GM12878 (cell line): ENCODE measurements at regions not wholly inside any gene's neighbourhood (a gene's known extent, or its start where the extent isn't known, plus 50 kb on each side); places are given as distances from the start of the nearest gene placed in this dataset.

ENCODE experiments used
- ATAC-seq: fragments of 200-7000 bp; cut with Tn5 transposase; 3 replicates; pipeline ENCODE4 v1.9.1; 2020; ENCODE audit warnings: mild to moderate bottlenecking, moderate library complexity
- BruUV-seq: library from RNA; stranded (reverse); fragments of 400-500 nt; replicated peaks from 2 replicates; lab custom pipeline; 2021; lab: Mats Ljungman, UMichigan
- CTCF ChIA-PET: fragments of 300-600 bp; sonication (Branson Sonifier 250); formaldehyde crosslinking; extraction: SDS; loops from one replicate; lab custom pipeline; 2021; ENCODE audit warnings: inconsistent platforms; lab: Yijun Ruan, JAX
- POLR2A ChIA-PET: fragments of 350-600 bp; formaldehyde crosslinking; extraction: SDS; loops from one replicate; lab custom pipeline; 2021; ENCODE audit warnings: inconsistent platforms; lab: Charles Lee
- RAD21 ChIA-PET: fragments of 300-600 bp; sonication (Branson Sonifier 250); formaldehyde crosslinking; loops from one replicate; lab custom pipeline; 2023; ENCODE audit warnings: antibody characterized with exemption; ENCODE audit not compliant: unreplicated experiment; lab: Charles Lee
- SMC1A ChIA-PET: fragments of 300-600 bp; sonication (Branson Sonifier 250); formaldehyde crosslinking; loops from one replicate; lab custom pipeline; 2023; ENCODE audit not compliant: unreplicated experiment, uncharacterized antibody; lab: Charles Lee
- DNase-seq: peaks from one replicate; pipeline ENCODE4 v3.0.0-alpha.2; 2011; ENCODE audit warnings: low read depth, low spot score
- FAIRE-seq: peaks from 3 replicates; lab custom pipeline; 2011; peaks lifted over from hg19 to GRCh38; lab: Jason Lieb, UNC
- H2AFZ ChIP-seq: 2 replicates; pipeline ENCODE4 v1.6.0; 2011; ENCODE audit warnings: low read depth, low read length, control low read depth; ENCODE audit not compliant: control insufficient read depth
- H3K27ac ChIP-seq: 2 replicates; pipeline ENCODE4 v1.5.1; 2011; ENCODE audit warnings: control low read depth; ENCODE audit not compliant: control insufficient read depth, insufficient read depth
- H3K27me3 ChIP-seq, 2 experiments: replicated peaks in 1 of 2; 2 replicates each; pipeline versions ENCODE4 v1.6.0 to v1.6.1; 2011; ENCODE audit warnings: low read length in 1 of 2; ENCODE audit not compliant: control insufficient read depth in 2 of 2, insufficient read depth in 2 of 2
- H3K36me3 ChIP-seq, 2 experiments: 2 replicates each; pipeline ENCODE4 v1.5.1; 2011; ENCODE audit warnings: low read length in 1 of 2; ENCODE audit not compliant: control insufficient read depth in 2 of 2, insufficient read depth in 2 of 2
- H3K4me1 ChIP-seq: 2 replicates; pipeline ENCODE4 v1.6.1; 2011; ENCODE audit warnings: mild to moderate bottlenecking, low read length, moderate library complexity, mixed read lengths; ENCODE audit not compliant: control insufficient read depth, insufficient read depth
- H3K4me2 ChIP-seq: 2 replicates; pipeline ENCODE4 v1.6.0; 2011; ENCODE audit warnings: control low read depth; ENCODE audit not compliant: control insufficient read depth, insufficient read depth
- H3K4me3 ChIP-seq: fragments of 200-600 bp; sonication (generic); 2 replicates; pipeline ENCODE4 v1.5.1; 2016
- H3K79me2 ChIP-seq: 2 replicates; pipeline ENCODE4 v1.6.0; 2011; ENCODE audit warnings: low read length; ENCODE audit not compliant: control insufficient read depth, insufficient read depth
- H3K9ac ChIP-seq: 2 replicates; pipeline ENCODE4 v1.8.0; 2011; ENCODE audit warnings: low read length, control low read depth, mixed read lengths; ENCODE audit not compliant: control insufficient read depth, insufficient read depth
- H3K9me3 ChIP-seq: replicated peaks from 3 replicates; pipeline ENCODE4 v1.5.1; 2011; ENCODE audit warnings: mild to moderate bottlenecking, low read length; ENCODE audit not compliant: control insufficient read depth, insufficient read depth
- H4K20me1 ChIP-seq: 2 replicates; pipeline ENCODE4 v1.6.0; 2011; ENCODE audit not compliant: control insufficient read depth, insufficient read depth
- BACH1 ChIP-seq: fragments of 450-650 bp; IDR thresholded peaks from 2 replicates; pipeline ENCODE4 v1.6.1; 2017; ENCODE audit warnings: mild to moderate bottlenecking, borderline replicate concordance
- BRCA1 ChIP-seq: IDR thresholded peaks from 2 replicates; pipeline ENCODE4 v1.6.1; 2011; ENCODE audit warnings: low read depth, low read length, improper control_type of control experiment
- CBFB ChIP-seq: IDR thresholded peaks from 2 replicates; pipeline ENCODE4 v1.6.1; 2016; ENCODE audit warnings: antibody characterized with exemption, low read depth
- EED ChIP-seq: sonication (generic); IDR thresholded peaks from 2 replicates; pipeline ENCODE4 v1.6.1; 2016; ENCODE audit warnings: antibody characterized with exemption, low read depth
- FOXK2 ChIP-seq: fragments of 450-650 bp; IDR thresholded peaks from 2 replicates; pipeline ENCODE4 v1.6.1; 2017; ENCODE audit warnings: mild to moderate bottlenecking, moderate library complexity
- IKZF2 ChIP-seq, 2 experiments: fragments of 450-650 bp; IDR thresholded peaks; 2 replicates each; pipeline ENCODE4 v1.6.1; 2017; ENCODE audit warnings: mild to moderate bottlenecking in 2 of 2, moderate library complexity in 2 of 2
- JUNB ChIP-seq: IDR thresholded peaks from 2 replicates; pipeline ENCODE4 v1.6.1; 2016; ENCODE audit warnings: antibody characterized with exemption, mild to moderate bottlenecking
- MEF2A ChIP-seq: IDR thresholded peaks from 2 replicates; pipeline ENCODE4 v1.6.1; 2011; ENCODE audit warnings: low read depth, mild to moderate bottlenecking, low read length, moderate library complexity; ENCODE audit not compliant: insufficient read depth
- MXI1 ChIP-seq: fragments of 150-350 bp; IDR thresholded peaks from 2 replicates; pipeline ENCODE4 v1.6.1; 2011; ENCODE audit warnings: low read depth, mild to moderate bottlenecking, inconsistent platforms, low read length, improper control_type of control experiment
- RCOR1 ChIP-seq: conservative IDR thresholded peaks from 2 replicates; pipeline ENCODE4 v1.6.1; 2012; ENCODE audit warnings: low read depth, low read length, improper control_type of control experiment
- RFX5 ChIP-seq: IDR thresholded peaks from 2 replicates; pipeline ENCODE4 v1.6.1; 2011; ENCODE audit warnings: low read depth, low read length, improper control_type of control experiment
- SPI1 ChIP-seq: IDR thresholded peaks from 2 replicates; pipeline ENCODE4 v1.6.1; 2011; ENCODE audit warnings: low read depth, mild to moderate bottlenecking, low read length, moderate library complexity, borderline replicate concordance; ENCODE audit not compliant: insufficient read depth
- SRF ChIP-seq, 2 experiments: IDR thresholded peaks; 2 replicates each; pipeline ENCODE4 v1.6.1; 2011; ENCODE audit warnings: low read depth in 2 of 2, low read length in 2 of 2, mild to moderate bottlenecking in 1 of 2, moderate library complexity in 1 of 2
- SUPT20H ChIP-seq: IDR thresholded peaks from 2 replicates; pipeline ENCODE4 v1.6.1; 2011; ENCODE audit warnings: low read depth, mild to moderate bottlenecking, low read length, moderate library complexity, borderline replicate concordance; ENCODE audit not compliant: control insufficient read depth
- TCF3 ChIP-seq: IDR thresholded peaks from 2 replicates; pipeline ENCODE4 v1.6.1; 2012; ENCODE audit warnings: low read depth, mild to moderate bottlenecking, low read length, borderline replicate concordance; ENCODE audit not compliant: insufficient read depth
- WRNIP1 ChIP-seq: IDR thresholded peaks from 2 replicates; pipeline ENCODE4 v1.6.1; 2011; ENCODE audit warnings: low read depth, low read length, improper control_type of control experiment, borderline replicate concordance
- YBX1 ChIP-seq: fragments of 450-650 bp; IDR thresholded peaks from 2 replicates; pipeline ENCODE4 v1.6.1; 2016; ENCODE audit warnings: antibody characterized with exemption
- in situ Hi-C: fragments of 300-500 bp; cut with MboI; formaldehyde crosslinking; loops from 9 replicates; pipeline ENCODE4 v1.14.3; 2018; ENCODE audit warnings: mixed read lengths
- intact Hi-C: fragments of 100-400 bp; cut with micrococcal nuclease; formaldehyde crosslinking; loops from one replicate; pipeline ENCODE4 v1.14.2; 2022; ENCODE audit not compliant: unreplicated experiment
- TF ChIP-seq, protein P1 (sequence below): IDR thresholded peaks from 2 replicates; pipeline ENCODE4 v1.6.1; 2011; ENCODE audit warnings: low read depth, mild to moderate bottlenecking, low read length, moderate library complexity, borderline replicate concordance; ENCODE audit errors: extremely low read depth
- TF ChIP-seq, protein P2 (sequence below): IDR thresholded peaks from 2 replicates; pipeline ENCODE4 v1.6.1; 2011; ENCODE audit warnings: mild to moderate bottlenecking, low read depth, low read length, moderate library complexity; ENCODE audit not compliant: insufficient replicate concordance
- TF ChIP-seq, protein P3 (sequence below): fragments of 450-650 bp; IDR thresholded peaks from 2 replicates; pipeline ENCODE4 v1.6.1; 2014; ENCODE audit warnings: mild to moderate bottlenecking

DNA sequence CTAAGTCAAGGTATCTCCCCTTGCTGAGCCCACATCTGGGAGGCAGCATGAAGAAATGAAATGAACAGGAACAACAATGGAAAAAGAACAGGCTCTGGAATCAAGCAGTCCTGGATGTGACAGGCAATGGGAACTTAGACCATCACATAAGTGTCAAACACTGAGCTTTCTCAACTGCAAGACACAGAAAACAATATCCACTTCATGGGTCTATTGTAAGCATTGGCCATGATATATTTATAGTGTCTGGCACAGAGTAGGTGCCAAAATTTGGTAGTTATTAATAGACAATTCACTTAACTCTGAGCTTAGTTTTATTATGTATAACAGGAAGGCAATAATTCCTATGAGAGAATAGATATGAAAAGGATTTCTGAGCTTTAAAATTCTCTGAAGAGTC lies 64.1 kb upstream of the ATP1B1 start:
- no TSS peak for BruUV-seq

More for the DNA sequence above, 64.1 kb upstream of the ATP1B1 start:
- ChIA-PET POLR2A (interaction anchor here (0.6 to 6.5 kb wide), 5 partner anchors 9 to 68 kb away, joined by 3 to 52 read pairs (median 6); no protein-coding TSS in a partner anchor), CTCF (interaction anchor here (0.6 to 10.9 kb wide), 12 partner anchors 13 to 699 kb away, joined by 3 to 100 read pairs (median 4); partner anchors contain the start of gene ATP1B1), RAD21 (interaction anchor here (0.5 to 11.2 kb wide), 14 partner anchors 9 to 699 kb away, joined by 3 to 135 read pairs (median 4); partner anchors contain the start of gene ATP1B1), SMC1A (interaction anchor here (0.6 to 13.3 kb wide), 29 partner anchors 9 to 648 kb away, joined by 3 to 343 read pairs (median 3); no protein-coding TSS in a partner anchor)
- Histone ChIP-seq H3K4me3 (no peak overlapping the region), H3K36me3 (no peaks in the 10 kb centered on the region), H3K9ac (no peak overlapping the region), H3K4me1 (peaks cover 32% of the 10 kb centered on the region), H2AFZ (no peak overlapping the region), H3K27ac (no peak overlapping the region), H3K4me2 (no peak overlapping the region), H3K9me3 (no peaks in the 10 kb centered on the region; the same call in 2 of the 3 replicates), H3K27me3 (no peaks in the 10 kb centered on the region), H3K79me2 (no peaks in the 10 kb centered on the region), H4K20me1 (no peaks in the 10 kb centered on the region)
- DNase-seq: no peak
- no peak for ATAC-seq
- in situ Hi-C loops (no loop called here), intact Hi-C loops (no loop called here)
- no peak for FAIRE-seq
- TF ChIP-seq RCOR1 (no peak), WRNIP1 (no peak), MXI1 (no peak), CBFB (no peak), BRCA1 (no peak), SRF (IDR thresholded peaks at IDR 0.05; ENCODE audit: low read depth in 2 of 2, low read length in 2 of 2) (no peak), YBX1 (no peak), JUNB (no peak), BACH1 (no peak), SUPT20H (no peak), RFX5 (no peak), SPI1 (no peak), TCF3 (no peak), MEF2A (no peak), FOXK2 (no peak), IKZF2 (IDR thresholded peaks at IDR 0.05) (no peak), EED (no peak)
- TF ChIP-seq, protein P1, sequence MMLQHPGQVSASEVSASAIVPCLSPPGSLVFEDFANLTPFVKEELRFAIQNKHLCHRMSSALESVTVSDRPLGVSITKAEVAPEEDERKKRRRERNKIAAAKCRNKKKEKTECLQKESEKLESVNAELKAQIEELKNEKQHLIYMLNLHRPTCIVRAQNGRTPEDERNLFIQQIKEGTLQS: no peak
- TF ChIP-seq, protein P2, sequence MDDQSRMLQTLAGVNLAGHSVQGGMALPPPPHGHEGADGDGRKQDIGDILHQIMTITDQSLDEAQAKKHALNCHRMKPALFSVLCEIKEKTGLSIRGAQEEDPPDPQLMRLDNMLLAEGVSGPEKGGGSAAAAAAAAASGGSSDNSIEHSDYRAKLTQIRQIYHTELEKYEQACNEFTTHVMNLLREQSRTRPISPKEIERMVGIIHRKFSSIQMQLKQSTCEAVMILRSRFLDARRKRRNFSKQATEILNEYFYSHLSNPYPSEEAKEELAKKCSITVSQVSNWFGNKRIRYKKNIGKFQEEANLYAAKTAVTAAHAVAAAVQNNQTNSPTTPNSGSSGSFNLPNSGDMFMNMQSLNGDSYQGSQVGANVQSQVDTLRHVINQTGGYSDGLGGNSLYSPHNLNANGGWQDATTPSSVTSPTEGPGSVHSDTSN: no peak
- TF ChIP-seq, protein P3, sequence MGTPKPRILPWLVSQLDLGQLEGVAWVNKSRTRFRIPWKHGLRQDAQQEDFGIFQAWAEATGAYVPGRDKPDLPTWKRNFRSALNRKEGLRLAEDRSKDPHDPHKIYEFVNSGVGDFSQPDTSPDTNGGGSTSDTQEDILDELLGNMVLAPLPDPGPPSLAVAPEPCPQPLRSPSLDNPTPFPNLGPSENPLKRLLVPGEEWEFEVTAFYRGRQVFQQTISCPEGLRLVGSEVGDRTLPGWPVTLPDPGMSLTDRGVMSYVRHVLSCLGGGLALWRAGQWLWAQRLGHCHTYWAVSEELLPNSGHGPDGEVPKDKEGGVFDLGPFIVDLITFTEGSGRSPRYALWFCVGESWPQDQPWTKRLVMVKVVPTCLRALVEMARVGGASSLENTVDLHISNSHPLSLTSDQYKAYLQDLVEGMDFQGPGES: no peak
